T47D (cell line): ENCODE measurements at regions not wholly inside any gene's neighbourhood (a gene's known extent, or its start where the extent isn't known, plus 50 kb on each side); places are given as distances from the start of the nearest gene placed in this dataset.

Experiments
- DNase-seq, 2 experiments: peaks; one replicate each; pipeline versions ENCODE4 v3.0.0 to v3.0.0-alpha.2; 2011 to 2012; ENCODE audit warnings: low read depth in 1 of 2, low spot score in 1 of 2
- JUND ChIP-seq: IDR thresholded peaks from 2 replicates; pipeline ENCODE4 v1.6.1; 2012; ENCODE audit warnings: low read depth
- in situ Hi-C: cut with HindIII; loops from 2 replicates; pipeline ENCODE4 v1.10.0; 2016; ENCODE audit warnings: low sequenced_read_pairs, low pct_unique_long_range_greater_than_20kb

DNA sequence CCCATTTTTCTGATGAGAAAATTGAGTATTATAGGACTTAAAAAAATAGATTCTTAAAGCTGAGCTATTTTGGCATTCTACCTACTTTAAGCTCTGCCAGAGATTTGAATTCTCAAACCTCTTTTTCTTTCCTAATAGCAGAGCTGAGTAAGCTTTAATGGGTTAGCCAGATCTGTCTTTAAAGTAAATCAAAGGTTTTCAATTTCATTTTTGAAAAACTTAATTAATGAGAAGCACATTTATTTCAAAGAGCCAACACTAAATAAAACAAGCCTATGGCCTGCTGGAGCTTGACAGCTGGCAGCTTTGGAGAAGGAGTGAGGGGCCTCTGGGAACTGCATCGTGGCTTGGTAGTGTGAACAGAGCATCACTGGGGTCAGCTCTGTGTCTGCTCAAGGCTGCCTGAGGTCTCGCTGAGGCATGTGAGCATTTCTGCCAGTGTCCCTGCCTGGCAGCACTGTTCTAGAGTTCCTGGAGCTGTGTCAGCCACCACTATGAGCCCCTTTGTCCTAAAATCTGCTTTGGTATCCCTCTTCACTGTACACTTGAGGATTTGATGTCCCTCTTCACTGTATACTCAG is 50.4 kb upstream of the PRSS23 start:
- no peak for DNase-seq
- no peak for TF ChIP-seq JUND
- in situ Hi-C loops, result no loop called here

- in situ Hi-C loops, result no loop called here
- no peak for DNase-seq
- no peak for TF ChIP-seq JUND
Observed at GRCh38 chr11:86749376-86749775, 51.0 kb upstream of the PRSS23 start.

DNA sequence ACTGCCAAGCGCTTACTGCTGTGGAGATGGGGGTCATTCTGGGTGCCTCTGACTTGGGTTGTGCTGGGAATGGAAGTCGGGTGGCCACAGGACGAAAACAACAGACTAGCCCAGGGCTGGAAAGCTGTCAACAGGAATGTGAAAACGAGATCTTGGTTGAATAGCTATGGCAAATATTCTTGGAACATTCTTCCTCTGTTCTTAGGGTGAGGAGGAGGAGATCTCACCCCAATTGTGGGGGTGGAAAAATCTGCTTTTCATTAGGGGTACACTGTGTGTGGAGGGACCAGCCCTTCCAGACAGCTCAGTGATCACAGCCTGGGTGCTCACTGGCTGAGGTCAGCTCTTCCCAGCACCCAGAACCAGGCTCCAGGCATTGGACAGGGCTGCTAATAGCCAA is 52.0 kb upstream of the PRSS23 start:
- DNase-seq, result no peak
- in situ Hi-C loops, result no loop called here
- TF ChIP-seq JUND, result no peak

DNA sequence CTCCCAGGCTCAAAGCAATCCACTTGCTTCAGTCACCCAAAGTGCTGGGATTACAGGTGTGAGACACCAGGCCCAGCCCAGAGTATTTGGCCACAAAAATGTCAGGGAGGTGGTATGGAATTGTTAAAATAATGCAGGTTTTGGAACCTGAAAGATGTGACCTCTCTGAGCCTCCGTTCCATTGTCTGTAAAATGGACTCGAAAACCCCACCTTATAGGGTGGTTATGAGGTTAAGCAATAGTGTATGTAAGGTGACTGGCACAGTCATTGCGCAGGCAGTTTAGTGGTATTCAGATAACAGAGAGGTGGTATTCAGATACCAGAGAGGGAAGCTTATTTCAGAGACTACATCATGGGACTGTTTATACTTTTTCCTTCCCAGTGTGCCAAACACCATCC is 52.5 kb upstream of the PRSS23 start:
- in situ Hi-C loops, result no loop called here
- no peak for TF ChIP-seq JUND
- DNase-seq, result no peak

GRCh38 chr11:86746514-86746913 is 53.8 kb upstream of the PRSS23 start:
- no peak for TF ChIP-seq JUND
- in situ Hi-C loops, result no loop called here
- DNase-seq, result no peak

GRCh38 chr11:86745571-86745970 is 54.8 kb upstream of the PRSS23 start:
- DNase-seq, result no peak
- in situ Hi-C loops, result no loop called here
- TF ChIP-seq JUND, result no peak

GRCh38 chr11:86743223-86744118 is 56.9 kb upstream of the PRSS23 start:
- in situ Hi-C loops, result no loop called here
- no peak for DNase-seq
- TF ChIP-seq JUND, result no peak

DNA sequence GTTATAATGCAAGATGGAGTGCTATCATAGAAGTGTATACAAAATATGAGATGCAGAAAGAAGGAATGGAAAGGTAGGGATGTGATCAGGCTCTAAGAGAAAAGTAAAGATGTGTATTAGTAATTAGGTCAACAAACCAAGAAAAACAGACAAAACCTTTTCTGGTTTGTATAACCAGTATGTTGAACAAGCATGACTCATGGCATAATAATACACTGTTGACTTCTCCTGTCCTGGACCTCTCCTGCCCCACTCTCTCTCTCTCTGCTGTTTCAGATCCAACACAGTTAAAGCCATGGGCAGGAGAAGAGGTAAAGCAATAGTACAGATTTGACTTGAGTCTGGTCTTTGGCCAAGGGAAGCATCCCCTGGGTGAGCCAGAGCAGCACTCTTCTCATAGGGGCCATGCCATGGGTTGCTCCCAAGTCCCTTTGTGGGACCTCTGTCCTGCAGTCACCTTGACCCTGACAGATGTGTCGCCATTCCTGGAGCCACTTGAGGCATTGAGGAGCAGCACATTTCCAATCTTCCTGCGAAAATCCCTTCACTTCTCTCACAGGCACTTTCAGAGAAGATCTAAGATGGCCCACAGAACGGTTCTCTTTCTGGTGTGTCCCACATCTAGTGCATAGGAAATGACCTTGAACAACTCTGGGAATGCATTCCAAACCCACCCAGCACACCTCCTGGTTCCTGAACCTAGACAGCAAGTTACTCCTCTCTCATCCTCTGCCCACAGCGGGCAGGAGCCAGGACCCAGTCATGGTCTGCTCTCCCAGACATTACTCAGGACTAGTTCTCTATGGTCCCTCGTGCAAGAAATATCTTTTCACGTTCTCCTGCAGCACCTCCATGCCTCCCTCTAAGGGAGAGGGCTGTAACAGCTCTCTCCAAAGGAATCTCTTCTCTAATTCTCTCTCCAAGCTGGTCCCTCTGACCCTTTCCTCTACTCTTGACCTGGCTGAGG is 58.2 kb upstream of the PRSS23 start:
- no peak for TF ChIP-seq JUND
- in situ Hi-C loops, result no loop called here
- DNase-seq, result peak in 1 of 2 experiments; percentile 52

- no peak for DNase-seq
- in situ Hi-C loops, result no loop called here
- TF ChIP-seq JUND, result no peak
Observed at GRCh38 chr11:86741484-86741835, 58.9 kb upstream of the PRSS23 start.

DNA sequence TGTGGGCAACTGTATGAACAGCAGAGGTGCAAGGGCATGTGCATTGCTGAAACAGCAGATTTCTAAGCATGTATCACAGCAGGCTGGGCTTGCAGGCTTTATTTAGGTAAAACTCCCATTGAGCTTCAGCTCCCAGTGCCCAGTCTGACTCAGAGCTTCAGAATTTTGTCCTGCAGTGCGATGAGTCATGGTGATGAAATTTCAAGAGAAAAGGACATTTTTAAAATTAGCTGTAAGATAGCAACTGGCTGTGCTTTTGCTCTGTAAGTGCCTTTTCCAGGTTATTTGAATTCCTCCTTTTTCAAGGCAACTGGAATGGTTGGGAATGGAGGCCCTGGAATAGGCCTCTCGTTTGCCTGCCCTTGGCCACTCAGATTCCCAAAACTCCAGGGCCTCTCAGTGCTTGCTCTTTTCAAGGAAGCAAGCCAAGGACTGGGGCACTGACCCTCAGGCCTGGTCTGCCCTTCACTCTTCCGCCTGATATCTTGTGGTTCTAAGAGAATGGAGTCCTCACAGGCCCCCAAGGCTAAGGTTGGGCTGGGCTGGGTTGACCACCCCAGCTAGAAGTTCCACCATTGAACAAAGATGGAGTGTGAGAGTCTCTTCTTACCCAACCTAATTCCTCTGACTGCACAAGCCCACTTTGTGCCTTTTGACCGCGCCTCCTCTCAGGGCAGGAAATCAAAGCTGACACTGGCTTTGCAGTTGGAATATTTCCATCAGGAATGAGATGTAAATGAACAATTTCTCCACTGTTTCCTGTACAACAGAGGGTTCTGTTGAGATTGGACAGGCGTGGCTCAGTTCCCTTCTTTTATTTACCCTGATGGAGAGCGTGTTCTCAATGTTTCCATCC is 59.5 kb upstream of the PRSS23 start:
- peak; percentile 75 for TF ChIP-seq JUND
- DNase-seq, result peak in 1 of 2 experiments; percentile 51
- in situ Hi-C loops, result no loop called here

DNA sequence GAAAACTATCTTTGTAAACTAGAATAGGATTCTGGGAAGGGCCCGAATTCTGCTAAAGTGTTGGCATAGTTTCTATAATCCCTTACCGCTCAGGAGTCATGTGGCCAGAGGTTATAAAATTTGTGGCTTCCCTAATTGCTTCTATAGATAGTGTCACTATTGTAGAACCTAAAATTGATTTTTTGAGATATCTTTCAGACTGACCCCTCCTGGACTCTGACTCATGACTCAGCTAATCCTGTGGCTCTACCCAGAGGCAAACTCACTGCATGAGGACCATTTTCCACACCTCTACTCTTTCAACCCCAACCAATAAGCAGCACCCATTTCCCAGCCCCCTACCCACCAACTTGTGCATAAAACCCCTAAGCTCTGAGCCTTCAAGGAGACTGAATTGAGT is 61.8 kb upstream of the PRSS23 start:
- DNase-seq, result no peak
- in situ Hi-C loops, result no loop called here
- no peak for TF ChIP-seq JUND

- DNase-seq, result no peak
- TF ChIP-seq JUND, result no peak
- in situ Hi-C loops, result no loop called here
Observed at GRCh38 chr11:86737737-86738136, 62.6 kb upstream of the PRSS23 start.
